Activated T-helper 1 cell treated with anti-CD3 and anti-CD28 coated beads, Interleukin-12 subunit alpha, Interleukin-12 subunit beta, Interleukin-2, Interleukin-4 antibody, amounts not matched to agents 30 ng/mL and 10 ng/mL and 1 ng/mL, durations not matched to agents 14 hours and 24 hours and 36 hours (primary cell): ENCODE measurements at regions not wholly inside any gene's neighbourhood (a gene's known extent, or its start where the extent isn't known, plus 50 kb on each side); places are given as distances from the start of the nearest gene placed in this dataset.

Experiments
- DNase-seq: peaks from one replicate; pipeline ENCODE4 v3.0.0; 2021; ENCODE audit warnings: low spot score
- H3K27ac Mint-ChIP-seq: one replicate; pipeline ENCODE4 v1.8.0; 2021; ENCODE audit warnings: mild to moderate bottlenecking, mixed read lengths
- H3K27me3 Mint-ChIP-seq: one replicate; pipeline ENCODE4 v1.8.0; 2022; ENCODE audit warnings: mild to moderate bottlenecking, moderate library complexity, mixed read lengths; ENCODE audit not compliant: insufficient read depth
- H3K36me3 Mint-ChIP-seq: one replicate; pipeline ENCODE4 v1.8.0; 2021; ENCODE audit warnings: low read depth, mixed read lengths
- H3K4me1 Mint-ChIP-seq: one replicate; pipeline ENCODE4 v1.8.0; 2021; ENCODE audit warnings: low read depth, mixed read lengths
- H3K4me3 Mint-ChIP-seq: one replicate; pipeline ENCODE4 v1.8.0; 2021; ENCODE audit warnings: mild to moderate bottlenecking, moderate library complexity, mixed read lengths
- H3K9me3 Mint-ChIP-seq: one replicate; pipeline ENCODE4 v1.8.0; 2021; ENCODE audit warnings: mixed read lengths
- intact Hi-C: fragments of 100-400 bp; cut with micrococcal nuclease; formaldehyde crosslinking; loops from one replicate; pipeline ENCODE4 v1.15.1; 2024

DNA sequence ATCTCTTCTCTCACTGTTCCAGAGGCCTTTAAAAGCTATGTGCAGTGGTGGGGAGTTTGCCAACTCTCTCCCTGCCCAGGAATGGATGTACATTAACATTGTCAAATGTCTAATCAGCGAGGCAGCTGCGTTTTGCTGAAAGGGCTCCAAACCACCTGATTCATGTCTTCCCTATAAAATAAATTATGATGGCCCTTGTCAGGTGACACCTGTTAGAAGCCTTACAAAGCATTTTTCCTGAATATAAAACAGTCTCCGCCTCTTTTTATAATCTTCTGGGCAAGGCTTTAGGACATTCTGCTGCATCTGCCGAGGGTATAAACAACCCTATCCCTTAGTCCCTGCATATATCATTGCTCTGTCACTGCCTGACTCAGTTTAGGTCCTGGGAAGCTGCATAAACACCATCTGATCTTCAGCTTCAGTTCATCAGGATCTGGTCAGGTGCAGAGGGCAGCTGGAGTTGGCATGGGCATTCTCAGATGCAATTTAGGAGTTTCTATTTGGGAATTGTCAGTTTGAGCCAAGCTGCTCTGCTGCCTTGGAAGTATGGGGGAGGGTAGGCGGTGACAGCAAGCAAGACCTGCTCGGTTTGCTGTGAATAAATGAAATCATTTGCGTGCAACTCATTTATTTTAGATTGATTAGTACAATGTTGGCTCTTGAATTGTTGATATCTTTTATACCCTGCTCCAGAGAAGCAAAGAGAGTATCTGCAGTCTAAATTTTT, 103.5 kb downstream of the ACER2 start:
- H3K4me3 Mint-ChIP-seq: no peak overlapping the region
- peaks cover 3% of the 10 kb centered on the region for H3K9me3 Mint-ChIP-seq
- peaks cover 24% of the 10 kb centered on the region for H3K4me1 Mint-ChIP-seq
- H3K27me3 Mint-ChIP-seq: peaks cover 2% of the 10 kb centered on the region
- intact Hi-C loops: loop anchor here (5.0 to 10.0 kb wide), 3 partner anchors 40 to 693 kb away; no protein-coding TSS in a partner anchor
- DNase-seq: no peak
- no peak overlapping the region for H3K27ac Mint-ChIP-seq
- no peaks in the 10 kb centered on the region for H3K36me3 Mint-ChIP-seq

DNA sequence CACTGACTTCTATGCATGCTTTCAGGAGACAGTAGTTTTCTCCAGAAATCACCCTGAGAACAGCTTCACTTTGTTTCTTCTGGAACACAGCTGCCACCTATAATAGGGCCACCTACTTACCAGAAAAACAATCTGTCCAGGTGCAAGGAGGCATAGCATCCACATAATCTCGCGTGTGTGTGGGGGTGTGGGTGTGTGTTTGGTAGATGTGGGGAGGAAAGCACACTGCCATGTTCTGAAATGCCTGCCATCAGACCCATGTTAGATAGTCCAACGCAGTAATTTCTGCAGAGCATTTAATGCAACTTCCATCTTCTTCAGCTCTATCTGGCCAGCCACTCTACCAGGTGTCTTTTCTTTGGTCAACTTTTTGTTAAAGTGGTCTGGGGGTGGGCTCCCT, 102.9 kb downstream of the ACER2 start:
- Mint-ChIP-seq H3K27me3 (peaks cover 2% of the 10 kb centered on the region), H3K9me3 (no peaks in the 10 kb centered on the region), H3K36me3 (no peaks in the 10 kb centered on the region), H3K27ac (no peak overlapping the region), H3K4me3 (no peak overlapping the region), H3K4me1 (peaks cover 18% of the 10 kb centered on the region)
- DNase-seq: no peak
- intact Hi-C loops: loop anchor here (5.0 to 10.0 kb wide), 3 partner anchors 39 to 693 kb away; no protein-coding TSS in a partner anchor

DNA sequence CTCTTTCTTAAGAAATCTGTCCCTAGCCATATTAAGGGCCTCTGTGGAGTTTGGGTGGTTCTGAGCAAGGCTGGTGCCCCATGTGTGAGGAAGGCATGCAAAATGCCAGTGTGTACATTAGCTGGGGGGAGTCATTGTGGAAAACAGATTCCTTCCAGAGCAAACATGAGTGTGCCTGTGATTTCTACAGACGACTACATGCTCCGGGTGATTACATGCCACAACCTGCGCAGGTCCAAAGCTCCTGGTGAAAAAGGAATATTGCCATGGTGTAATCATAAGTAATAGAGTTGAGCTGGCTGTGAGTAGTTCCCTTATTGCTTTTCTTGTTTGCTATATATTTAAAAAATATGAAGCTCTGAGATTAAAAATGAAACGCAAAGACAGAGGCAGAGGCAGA, 102.1 kb downstream of the ACER2 start:
- peaks cover 10% of the 10 kb centered on the region for H3K4me1 Mint-ChIP-seq
- H3K36me3 Mint-ChIP-seq: no peaks in the 10 kb centered on the region
- H3K4me3 Mint-ChIP-seq: no peak overlapping the region
- intact Hi-C loops: loop anchor here (5.0 to 10.0 kb wide), 3 partner anchors 39 to 694 kb away; no protein-coding TSS in a partner anchor
- no peaks in the 10 kb centered on the region for H3K9me3 Mint-ChIP-seq
- no peak overlapping the region for H3K27ac Mint-ChIP-seq
- DNase-seq: no peak
- peaks cover 2% of the 10 kb centered on the region for H3K27me3 Mint-ChIP-seq
